Smooth muscle cell (in vitro differentiated cells): ENCODE measurements at regions not wholly inside any gene's neighbourhood (a gene's known extent, or its start where the extent isn't known, plus 50 kb on each side); places are given as distances from the start of the nearest gene placed in this dataset.

ENCODE experiments used
- DNase-seq: peaks from one replicate; lab custom pipeline; 2025; ENCODE audit not compliant: unreplicated experiment; lab: John Stamatoyannopoulos, UW
- H2AFZ ChIP-seq: fragments of 200-600 bp; sonication (generic); 2 replicates; pipeline ENCODE4 v1.6.0; 2016; ENCODE audit warnings: antibody characterized with exemption, low read depth, mild to moderate bottlenecking
- H3F3A ChIP-seq: fragments of 200-600 bp; sonication (generic); 2 replicates; pipeline ENCODE4 v1.6.0; 2017; ENCODE audit warnings: antibody characterized with exemption, low read depth
- H3K27ac ChIP-seq: fragments of 200-600 bp; sonication (generic); 2 replicates; pipeline ENCODE4 v1.5.1; 2016; ENCODE audit warnings: low read depth, mild to moderate bottlenecking
- H3K27me3 ChIP-seq: fragments of 200-600 bp; sonication (generic); 2 replicates; pipeline ENCODE4 v1.6.1; 2016; ENCODE audit warnings: low read depth, mild to moderate bottlenecking
- H3K36me3 ChIP-seq: fragments of 200-600 bp; sonication (generic); 2 replicates; pipeline ENCODE4 v1.5.1; 2016; ENCODE audit warnings: low read depth
- H3K4me1 ChIP-seq: fragments of 200-600 bp; sonication (generic); 2 replicates; pipeline ENCODE4 v1.5.1; 2016; ENCODE audit warnings: low read depth
- H3K4me2 ChIP-seq: fragments of 200-600 bp; sonication (generic); 2 replicates; pipeline ENCODE4 v1.6.0; 2016; ENCODE audit warnings: mild to moderate bottlenecking
- H3K4me3 ChIP-seq: fragments of 200-600 bp; sonication (generic); 2 replicates; pipeline ENCODE4 v1.5.1; 2016; ENCODE audit warnings: mild to moderate bottlenecking
- H3K79me2 ChIP-seq: fragments of 200-600 bp; sonication (generic); 2 replicates; pipeline ENCODE4 v1.6.0; 2016; ENCODE audit warnings: low read depth, mild to moderate bottlenecking
- H3K9ac ChIP-seq: fragments of 200-600 bp; sonication (generic); 2 replicates; pipeline ENCODE4 v1.6.0; 2016; ENCODE audit warnings: low read depth
- H3K9me3 ChIP-seq: fragments of 200-600 bp; sonication (generic); replicated peaks from 2 replicates; pipeline ENCODE4 v1.5.1; 2016; ENCODE audit warnings: low read depth
- H4K20me1 ChIP-seq: fragments of 200-600 bp; sonication (generic); 2 replicates; pipeline ENCODE4 v1.6.0; 2016; ENCODE audit warnings: low read depth
- CTCF ChIP-seq: fragments of 200-600 bp; sonication (generic); IDR thresholded peaks from 2 replicates; pipeline ENCODE4 v1.5.1; 2017; ENCODE audit warnings: borderline replicate concordance, mild to moderate bottlenecking, antibody characterized with exemption; ENCODE audit not compliant: insufficient read depth, poor library complexity, severe bottlenecking
- WGBS: methylation state at CpG from one replicate; pipeline ENCODE4 v1.1.7; 2016; ENCODE audit warnings: low lambda C conversion rate; 5-methylcytosine and 5-hydroxymethylcytosine counted together

GRCh38 chr1:69163241-69163640, 404.5 kb upstream of the LRRC7 start:
- DNase-seq: no peak
- no peaks in the 10 kb centered on the region for H3K9me3 ChIP-seq
- TF ChIP-seq CTCF: no peak
- H3K36me3 ChIP-seq: no peaks in the 10 kb centered on the region
- no peaks in the 10 kb centered on the region for H3F3A ChIP-seq
- H3K4me2 ChIP-seq: no peak overlapping the region
- no peaks in the 10 kb centered on the region for H3K27me3 ChIP-seq
- no peaks in the 10 kb centered on the region for H3K4me1 ChIP-seq
- no peak overlapping the region for H3K27ac ChIP-seq
- no peak overlapping the region for H3K9ac ChIP-seq
- 96% methylated on average over 2 of the region's 2 CpGs for WGBS
- H2AFZ ChIP-seq: no peak overlapping the region
- H3K4me3 ChIP-seq: no peak overlapping the region
- no peaks in the 10 kb centered on the region for H3K79me2 ChIP-seq
- no peaks in the 10 kb centered on the region for H4K20me1 ChIP-seq

- Histone ChIP-seq H3K9ac (no peak overlapping the region), H3K4me2 (no peak overlapping the region), H3K27me3 (no peaks in the 10 kb centered on the region)
Measured at GRCh38 chr1:69163779-69164178, 403.9 kb upstream of the LRRC7 start.

GRCh38 chr1:69167876-69168275, 399.8 kb upstream of the LRRC7 start:
- H3K4me3 ChIP-seq: no peak overlapping the region
- 86% methylated on average over 3 of the region's 3 CpGs for WGBS
- no peaks in the 10 kb centered on the region for H3K9me3 ChIP-seq
- no peaks in the 10 kb centered on the region for H3K36me3 ChIP-seq
- H3K27me3 ChIP-seq: no peaks in the 10 kb centered on the region
- H3K4me2 ChIP-seq: no peak overlapping the region
- no peaks in the 10 kb centered on the region for H3K79me2 ChIP-seq
- no peak overlapping the region for H3K27ac ChIP-seq
- DNase-seq: no peak
- TF ChIP-seq CTCF: no peak
- H3K9ac ChIP-seq: no peak overlapping the region
- H4K20me1 ChIP-seq: no peaks in the 10 kb centered on the region
- no peak overlapping the region for H2AFZ ChIP-seq
- H3F3A ChIP-seq: no peaks in the 10 kb centered on the region
- H3K4me1 ChIP-seq: no peaks in the 10 kb centered on the region

More at GRCh38 chr1:69163779-69164178, 403.9 kb upstream of the LRRC7 start:
- Histone ChIP-seq H3K36me3 (no peaks in the 10 kb centered on the region), H3F3A (no peaks in the 10 kb centered on the region), H3K79me2 (no peaks in the 10 kb centered on the region), H4K20me1 (no peaks in the 10 kb centered on the region), H3K4me3 (no peak overlapping the region), H3K27ac (no peak overlapping the region), H3K4me1 (no peaks in the 10 kb centered on the region), H2AFZ (no peak overlapping the region), H3K9me3 (no peaks in the 10 kb centered on the region)
- no peak for TF ChIP-seq CTCF
- no peak for DNase-seq

GRCh38 chr1:69171248-69171647, 396.5 kb upstream of the LRRC7 start:
- H3F3A ChIP-seq: no peaks in the 10 kb centered on the region

More at GRCh38 chr1:69171248-69171647, 396.5 kb upstream of the LRRC7 start:
- no peaks in the 10 kb centered on the region for H3K79me2 ChIP-seq
- no peaks in the 10 kb centered on the region for H3K4me1 ChIP-seq
- no peak overlapping the region for H3K4me2 ChIP-seq
- H3K27ac ChIP-seq: no peak overlapping the region
- H3K4me3 ChIP-seq: no peak overlapping the region
- no peaks in the 10 kb centered on the region for H3K27me3 ChIP-seq
- H3K9ac ChIP-seq: no peak overlapping the region
- no peaks in the 10 kb centered on the region for H3K9me3 ChIP-seq
- no peaks in the 10 kb centered on the region for H3K36me3 ChIP-seq
- no peak overlapping the region for H2AFZ ChIP-seq
- TF ChIP-seq CTCF: no peak
- DNase-seq: no peak
- H4K20me1 ChIP-seq: no peaks in the 10 kb centered on the region
